GM04503 (cell line): ENCODE measurements at regions not wholly inside any gene's neighbourhood (a gene's known extent, or its start where the extent isn't known, plus 50 kb on each side); places are given as distances from the start of the nearest gene placed in this dataset.
"Not testable (repeated sequence)": the region's sequence is repeated elsewhere in the genome, so short reads cannot be mapped to it uniquely, and the experiment has no call there.

Experiments
- DNase-seq: peaks from one replicate; pipeline ENCODE4 v3.0.0-alpha.2; 2012; ENCODE audit warnings: low read depth

- no peak for DNase-seq
Measured at GRCh38 chr1:67530071-67530470, 99.9 kb upstream of the SERBP1 start.

- DNase-seq: peak; percentile 39
Measured at GRCh38 chr1:67532452-67533216, 102.4 kb upstream of the SERBP1 start.

DNA sequence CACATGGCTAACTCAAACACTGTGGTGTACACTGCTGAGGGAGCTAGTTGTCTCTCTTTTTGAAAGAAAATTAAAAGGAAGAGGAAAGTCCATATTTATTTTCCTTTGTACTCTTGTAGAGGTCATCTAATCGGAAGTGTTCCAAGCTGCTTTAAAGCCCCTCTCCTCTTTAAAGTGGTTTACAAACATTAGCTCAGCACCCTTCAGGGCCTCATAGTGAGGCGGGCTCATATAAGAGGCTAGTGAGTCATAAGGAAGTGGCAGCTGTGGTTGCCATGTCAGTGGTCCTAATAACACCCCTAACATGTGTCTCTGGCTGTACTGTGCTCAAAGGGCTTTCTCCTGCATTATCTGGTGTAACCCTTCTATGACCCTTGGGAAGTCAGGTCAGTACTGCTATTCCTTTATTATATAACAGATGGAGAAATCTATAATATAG is 104.4 kb upstream of the SERBP1 start:
- DNase-seq: no peak

DNA sequence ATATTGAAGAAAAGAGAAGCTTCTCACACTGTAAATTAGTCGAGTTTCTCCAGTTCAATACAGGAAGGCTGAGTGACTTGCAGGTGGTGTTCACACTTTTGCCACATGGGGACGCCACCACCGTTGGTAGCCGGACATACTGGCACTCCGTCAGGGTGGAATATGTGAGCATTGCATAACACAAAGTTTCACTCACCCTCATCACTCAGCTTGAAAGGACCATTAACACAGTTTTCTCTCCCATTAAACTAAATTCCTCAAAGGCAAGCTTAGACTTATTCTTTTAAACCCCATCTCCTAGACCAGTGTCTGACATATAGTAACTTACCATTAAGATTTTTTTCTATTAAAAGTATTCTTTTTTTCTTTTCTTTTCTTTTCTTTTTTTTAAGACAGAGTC is 105.3 kb upstream of the SERBP1 start:
- peak; percentile 47 for DNase-seq

DNA sequence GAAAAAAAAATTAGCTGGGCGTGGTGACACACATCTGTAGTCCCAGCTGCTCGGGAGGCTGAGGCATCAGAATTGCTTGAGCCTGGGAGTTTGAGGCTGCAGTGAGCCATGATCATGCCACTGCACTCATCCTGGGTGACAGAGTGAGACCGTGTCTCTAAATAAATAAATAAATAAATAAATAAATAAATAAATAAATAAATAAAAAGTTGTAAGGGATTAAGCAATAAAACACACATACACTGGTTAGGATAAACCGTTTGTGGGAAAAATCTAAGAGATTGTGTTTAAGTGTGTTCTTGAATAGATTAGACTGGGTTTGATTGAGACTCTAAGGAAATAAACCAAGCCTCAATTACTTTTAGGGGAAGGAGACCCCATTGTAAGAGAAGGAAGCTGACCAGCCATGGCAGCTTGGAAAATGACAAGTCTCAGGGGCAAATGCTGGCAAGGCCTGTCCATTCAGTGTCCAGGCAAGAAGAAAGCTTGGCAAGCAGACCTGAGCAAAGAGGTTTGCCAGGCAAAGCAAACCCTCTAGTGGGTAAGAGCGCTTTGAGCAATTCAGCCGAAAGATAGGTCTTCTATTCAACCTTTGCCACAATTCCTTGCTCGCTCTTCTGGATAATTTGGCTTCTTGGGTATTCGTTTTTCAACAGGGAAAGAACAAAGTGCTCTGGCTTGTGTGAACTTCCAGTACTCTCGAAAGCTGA is 106.9 kb upstream of the SERBP1 start:
- DNase-seq: no peak

- DNase-seq: no peak
Measured at GRCh38 chr1:67537667-67538018, 107.4 kb upstream of the SERBP1 start.

DNA sequence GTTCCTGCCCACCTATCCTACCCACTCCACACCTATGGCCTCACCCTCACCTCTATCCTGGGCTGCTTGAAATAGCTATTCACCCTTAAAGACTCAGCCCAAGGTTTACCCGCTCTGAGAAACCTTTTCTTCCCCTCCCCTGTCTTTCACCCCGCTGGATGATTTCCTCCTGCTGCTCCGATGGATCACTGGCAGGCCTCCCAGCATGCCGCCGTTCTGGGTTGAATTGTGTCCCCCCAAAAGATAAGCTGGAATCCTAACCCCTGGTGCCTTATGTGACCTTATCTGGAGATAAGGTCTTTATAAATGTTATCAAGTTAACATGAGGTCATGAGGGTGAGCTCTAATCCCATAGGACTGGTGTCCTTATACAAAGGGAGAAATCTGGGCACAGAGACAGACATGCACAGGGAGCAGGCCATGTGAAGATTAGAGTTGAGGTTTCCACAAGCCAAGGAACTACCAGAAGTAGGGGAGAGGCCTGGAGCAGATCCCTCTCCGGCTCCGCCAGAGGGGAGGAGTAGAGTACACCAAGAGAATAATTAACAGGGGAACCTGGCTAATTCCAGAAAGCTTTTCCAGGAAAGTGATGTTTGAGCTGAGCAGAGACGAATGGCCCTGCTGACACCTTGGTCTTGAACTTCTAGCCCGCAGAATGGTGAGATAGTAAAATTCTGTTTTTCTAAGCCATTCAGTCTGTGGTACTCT is 110.0 kb upstream of the SERBP1 start:
- DNase-seq: no peak

- DNase-seq: no peak
Measured at GRCh38 chr1:67540733-67541125, 110.5 kb upstream of the SERBP1 start.

DNA sequence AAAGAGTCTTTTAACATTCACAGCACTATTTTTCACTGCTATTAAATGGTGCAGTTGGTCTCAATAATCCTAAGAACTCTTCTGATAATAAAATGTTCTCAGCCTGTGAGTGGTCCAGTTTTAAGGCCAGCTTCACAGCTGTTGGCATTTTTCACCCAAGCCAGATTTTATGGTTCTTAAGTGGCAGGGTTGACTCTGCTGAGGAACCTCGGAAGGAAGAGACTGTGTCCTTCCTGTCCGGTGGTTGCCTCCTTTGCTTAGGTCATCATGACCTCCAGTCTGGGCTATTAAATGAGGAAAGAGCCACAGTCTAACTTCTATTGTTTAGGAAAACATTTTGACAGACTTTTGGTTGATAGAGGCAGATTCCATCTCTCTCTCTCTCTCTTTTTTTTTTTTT is 112.5 kb upstream of the SERBP1 start:
- DNase-seq: no peak

- DNase-seq: no peak
Measured at GRCh38 chr1:67544921-67545320, 114.7 kb upstream of the SERBP1 start.

- no peak for DNase-seq
Measured at GRCh38 chr1:67545364-67545763, 115.2 kb upstream of the SERBP1 start.

DNA sequence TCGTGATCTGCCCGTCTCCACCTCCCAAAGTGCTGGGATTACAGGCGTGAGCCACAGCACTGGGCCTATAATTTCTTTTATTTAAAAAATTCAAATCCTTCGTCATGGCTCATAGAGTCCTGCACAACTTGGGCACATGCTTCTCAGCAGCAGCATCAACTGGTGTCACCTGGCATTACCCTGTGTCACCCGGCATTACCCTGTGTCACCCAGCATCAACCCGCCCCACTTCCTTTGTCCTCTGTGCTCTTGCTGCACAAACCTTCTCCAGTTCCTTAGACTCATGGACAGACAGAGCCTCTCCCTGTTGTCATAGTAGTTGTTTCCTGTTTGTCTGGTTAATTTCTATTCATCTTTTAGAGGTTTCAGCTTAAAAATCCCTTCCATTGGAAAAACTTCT is 121.2 kb upstream of the SERBP1 start:
- no peak for DNase-seq

- DNase-seq: no peak
Measured at GRCh38 chr1:67552336-67552759, 122.1 kb upstream of the SERBP1 start.

DNA sequence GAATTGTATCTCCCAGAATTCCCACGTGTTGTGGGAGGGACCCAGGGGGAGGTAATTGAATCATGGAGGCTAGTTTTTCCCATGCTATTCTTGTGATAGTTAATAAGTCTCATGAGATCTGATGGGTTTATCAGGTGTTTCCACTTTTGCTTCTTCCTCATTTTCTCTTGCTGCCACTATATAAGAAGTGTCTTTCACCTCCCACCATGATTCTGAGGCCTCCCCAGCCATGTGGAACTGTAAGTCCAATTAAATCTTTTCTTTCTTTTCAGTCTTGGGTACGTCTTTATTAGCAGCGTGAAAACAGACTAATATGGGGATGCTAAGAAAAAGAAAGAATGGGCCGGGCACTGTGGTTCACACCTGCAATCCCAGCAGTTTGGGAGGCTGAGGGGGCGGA is 124.0 kb upstream of the SERBP1 start:
- not testable (repeated sequence) for DNase-seq

DNA sequence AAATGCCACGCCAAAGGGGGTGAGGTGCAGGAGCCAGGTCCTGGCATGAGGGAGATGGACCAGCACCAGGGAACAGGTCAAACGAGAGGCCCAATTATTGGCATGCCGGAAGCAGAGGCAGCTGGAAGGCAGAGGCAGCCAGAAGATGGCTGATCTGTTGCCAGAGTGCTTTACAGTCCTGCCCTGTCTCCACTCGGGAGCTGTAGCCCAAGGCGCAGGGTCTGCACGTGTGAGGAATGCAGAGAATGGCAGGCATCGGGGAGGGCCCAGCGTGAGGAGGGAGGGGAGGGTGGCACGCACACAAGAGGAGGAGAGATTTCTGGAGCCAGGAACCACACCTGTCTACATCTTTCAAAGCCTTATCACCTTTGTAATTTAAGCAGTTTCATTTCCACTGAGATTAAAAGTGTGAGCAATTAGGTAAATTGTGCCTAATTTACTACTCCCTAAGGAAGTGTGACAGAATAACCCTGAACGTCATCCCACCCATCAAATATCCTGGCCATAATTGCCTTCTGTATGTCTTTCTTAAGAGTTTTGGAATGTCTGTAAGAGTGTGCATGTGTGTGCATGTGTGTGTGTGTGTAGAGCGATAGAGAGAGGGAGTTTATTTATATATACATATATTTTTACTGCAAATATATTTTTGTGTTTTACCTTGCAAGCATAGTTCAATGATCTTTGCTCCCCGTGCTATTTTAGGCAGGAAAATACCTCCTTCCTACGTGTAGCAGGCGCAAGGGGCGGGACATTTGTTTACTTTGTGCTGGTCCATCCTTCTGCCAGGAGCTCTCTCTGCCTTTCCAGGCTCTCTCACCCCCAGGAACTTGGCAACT is 125.5 kb upstream of the SERBP1 start:
- no peak for DNase-seq

DNA sequence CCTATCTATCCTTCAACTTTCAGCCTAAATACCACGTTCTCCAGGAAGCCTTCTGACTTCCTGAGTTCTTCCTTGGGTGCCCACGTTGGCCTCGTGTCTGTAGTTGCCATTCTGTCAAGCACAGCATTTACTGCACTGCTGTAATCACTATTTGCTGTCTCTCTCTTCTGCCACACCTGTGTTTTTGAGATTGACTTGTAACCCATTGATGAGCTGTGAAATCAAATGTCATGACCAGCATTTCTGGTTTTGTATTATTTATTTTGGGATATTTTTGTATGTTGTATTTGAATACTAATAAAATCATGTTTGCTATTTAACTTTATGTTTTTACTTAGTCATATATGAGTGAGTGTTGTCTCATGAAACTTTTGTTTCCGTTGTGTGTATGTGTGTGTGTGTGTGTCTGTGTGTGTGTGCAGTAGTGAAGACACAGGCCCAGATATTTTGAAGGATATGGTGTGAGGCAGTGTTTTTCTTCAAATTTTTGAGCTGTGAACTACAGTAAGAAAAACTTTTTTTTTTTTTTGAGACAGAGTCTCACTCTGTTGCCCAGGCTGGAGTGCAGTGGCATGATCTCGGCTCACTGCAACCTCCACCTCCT is 126.2 kb upstream of the SERBP1 start:
- DNase-seq: no peak

GRCh38 chr1:67557696-67558448 is 127.1 kb upstream of the GADD45A start:
- no peak for DNase-seq

GRCh38 chr1:67558449-67559193 is 126.4 kb upstream of the GADD45A start:
- DNase-seq: no peak

- peak; percentile 75 for DNase-seq
Measured at GRCh38 chr1:67559222-67559700, 125.7 kb upstream of the GADD45A start.
